ENCODE measurements at regions not wholly inside any gene's neighbourhood (a gene's known extent, or its start where the extent isn't known, plus 50 kb on each side); places are given as distances from the start of the nearest gene placed in this dataset.

GRCh38 chr10:121032460-121032859, 181.3 kb downstream of the WDR11 start:
- ChIA-PET POLR2A (no interaction called here), CTCF (interaction anchor here (0.6 kb wide), 1 partner anchor 44 kb away, joined by 5 read pairs; no protein-coding TSS in a partner anchor)
- no peaks in the 10 kb centered on the region for H3K79me2 ChIP-seq (ENCODE audit: control insufficient read depth, insufficient read depth, low read length)
- ATAC-seq (ENCODE audit: low read depth) (no peak), DNase-seq (no peak)
- no peaks in the 10 kb centered on the region for H4K20me1 ChIP-seq (ENCODE audit: control insufficient read depth, insufficient read depth, low read length, poor library complexity, severe bottlenecking)
- no peaks in the 10 kb centered on the region for H3K4me1 ChIP-seq (ENCODE audit: control insufficient read depth in 2 of 2, insufficient read depth in 2 of 2, low read length in 2 of 2)
- H3K9me3 ChIP-seq (ENCODE audit: control extremely low read depth in 1 of 3, control insufficient read depth in 2 of 3, insufficient read depth in 1 of 3, low read length in 2 of 3): no peaks in the 10 kb centered on the region
- H3K9ac ChIP-seq (ENCODE audit: low read length): no peak overlapping the region
- Mint-ChIP-seq H3K4me1 (no peaks in the 10 kb centered on the region), H3K4me3 (no peak overlapping the region), H3K27me3 (peaks cover 3% of the 10 kb centered on the region), H3K27ac (no peak overlapping the region), H3K9me3 (ENCODE audit: insufficient read depth) (no peaks in the 10 kb centered on the region)
- no peaks in the 10 kb centered on the region for H3K36me3 ChIP-seq (replicated peaks in 1 of 2; ENCODE audit: control extremely low read depth in 1 of 2, control insufficient read depth in 1 of 2, extremely low read depth in 1 of 2, insufficient read depth in 2 of 2, low read length in 1 of 2)
- H3K27me3 ChIP-seq (replicated peaks in 1 of 4; ENCODE audit: control extremely low read depth in 1 of 4, control insufficient read depth in 3 of 4, insufficient read depth in 4 of 4, low read length in 3 of 4): peaks cover 0 to 2% (median 0%) of the 10 kb centered on the region in 4 experiments
- no peak for TF ChIP-seq EZH2 (IDR thresholded peaks at IDR 0.05; ENCODE audit: borderline replicate concordance, insufficient read depth, low read depth, low read length, poor library complexity, severe bottlenecking)
- TF ChIP-seq, protein P1, sequence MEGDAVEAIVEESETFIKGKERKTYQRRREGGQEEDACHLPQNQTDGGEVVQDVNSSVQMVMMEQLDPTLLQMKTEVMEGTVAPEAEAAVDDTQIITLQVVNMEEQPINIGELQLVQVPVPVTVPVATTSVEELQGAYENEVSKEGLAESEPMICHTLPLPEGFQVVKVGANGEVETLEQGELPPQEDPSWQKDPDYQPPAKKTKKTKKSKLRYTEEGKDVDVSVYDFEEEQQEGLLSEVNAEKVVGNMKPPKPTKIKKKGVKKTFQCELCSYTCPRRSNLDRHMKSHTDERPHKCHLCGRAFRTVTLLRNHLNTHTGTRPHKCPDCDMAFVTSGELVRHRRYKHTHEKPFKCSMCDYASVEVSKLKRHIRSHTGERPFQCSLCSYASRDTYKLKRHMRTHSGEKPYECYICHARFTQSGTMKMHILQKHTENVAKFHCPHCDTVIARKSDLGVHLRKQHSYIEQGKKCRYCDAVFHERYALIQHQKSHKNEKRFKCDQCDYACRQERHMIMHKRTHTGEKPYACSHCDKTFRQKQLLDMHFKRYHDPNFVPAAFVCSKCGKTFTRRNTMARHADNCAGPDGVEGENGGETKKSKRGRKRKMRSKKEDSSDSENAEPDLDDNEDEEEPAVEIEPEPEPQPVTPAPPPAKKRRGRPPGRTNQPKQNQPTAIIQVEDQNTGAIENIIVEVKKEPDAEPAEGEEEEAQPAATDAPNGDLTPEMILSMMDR (IDR thresholded peaks at IDR 0.05): no peak
- H3K4me3 ChIP-seq (ENCODE audit: control extremely low read depth in 1 of 5, extremely low read depth in 1 of 5, insufficient read depth in 1 of 5, low read depth in 2 of 5, low read length in 4 of 5): no peak overlapping the region
- no peak overlapping the region for H3K27ac ChIP-seq (ENCODE audit: low read length in 2 of 2)
- H3K4me2 ChIP-seq (replicated peaks; ENCODE audit: low read depth, low read length, poor library complexity, severe bottlenecking): no peak overlapping the region
- 40% methylated on average over 1 of the region's 3 CpGs for WGBS (ENCODE audit: insufficient coverage)
- intact Hi-C loops (cut with micrococcal nuclease): no loop called here
- no peak overlapping the region for H2AFZ ChIP-seq (ENCODE audit: insufficient read depth, low read depth, low read length, poor library complexity, severe bottlenecking)

GRCh38 chr10:121033366-121033765, 182.2 kb downstream of the WDR11 start:
- Histone ChIP-seq H3K4me1 (ENCODE audit: control insufficient read depth in 2 of 2, insufficient read depth in 2 of 2, low read length in 2 of 2) (no peaks in the 10 kb centered on the region), H2AFZ (ENCODE audit: insufficient read depth, low read depth, low read length, poor library complexity, severe bottlenecking) (no peak overlapping the region), H3K4me2 (replicated peaks; ENCODE audit: low read depth, low read length, poor library complexity, severe bottlenecking) (no peak overlapping the region), H3K9ac (ENCODE audit: low read length) (no peak overlapping the region), H3K36me3 (replicated peaks in 1 of 2; ENCODE audit: control extremely low read depth in 1 of 2, control insufficient read depth in 1 of 2, extremely low read depth in 1 of 2, insufficient read depth in 2 of 2, low read length in 1 of 2) (no peaks in the 10 kb centered on the region), H3K27me3 (replicated peaks in 1 of 4; ENCODE audit: control extremely low read depth in 1 of 4, control insufficient read depth in 3 of 4, insufficient read depth in 4 of 4, low read length in 3 of 4) (peaks cover 0 to 2% (median 0%) of the 10 kb centered on the region in 4 experiments), H3K79me2 (ENCODE audit: control insufficient read depth, insufficient read depth, low read length) (no peaks in the 10 kb centered on the region), H3K27ac (ENCODE audit: low read length in 2 of 2) (no peak overlapping the region), H4K20me1 (ENCODE audit: control insufficient read depth, insufficient read depth, low read length, poor library complexity, severe bottlenecking) (no peaks in the 10 kb centered on the region), H3K4me3 (ENCODE audit: control extremely low read depth in 1 of 5, extremely low read depth in 1 of 5, insufficient read depth in 1 of 5, low read depth in 2 of 5, low read length in 4 of 5) (no peak overlapping the region), H3K9me3 (ENCODE audit: control extremely low read depth in 1 of 3, control insufficient read depth in 2 of 3, insufficient read depth in 1 of 3, low read length in 2 of 3) (no peaks in the 10 kb centered on the region)
- POLR2A ChIA-PET: no interaction called here
- H3K9me3 Mint-ChIP-seq (ENCODE audit: insufficient read depth): no peaks in the 10 kb centered on the region
- no peak overlapping the region for H3K4me3 Mint-ChIP-seq
- no peak for ATAC-seq (ENCODE audit: low read depth)
- DNase-seq: no peak
- no peak for TF ChIP-seq EZH2 (IDR thresholded peaks at IDR 0.05; ENCODE audit: borderline replicate concordance, insufficient read depth, low read depth, low read length, poor library complexity, severe bottlenecking)
- TF ChIP-seq, protein P1 (IDR thresholded peaks at IDR 0.05): no peak
- intact Hi-C loops (cut with micrococcal nuclease): no loop called here
- H3K4me1 Mint-ChIP-seq: no peaks in the 10 kb centered on the region
- H3K27me3 Mint-ChIP-seq: peaks cover 3% of the 10 kb centered on the region
- CTCF ChIA-PET: no interaction called here
- 83% methylated on average over 1 of the region's 3 CpGs for WGBS (ENCODE audit: insufficient coverage)
- H3K27ac Mint-ChIP-seq: no peak overlapping the region

All from B cell (primary cell).